NOMO-1 treated with DMSO at 0.1 percent for 48 hours (cell line): ENCODE measurements at regions not wholly inside any gene's neighbourhood (a gene's known extent, or its start where the extent isn't known, plus 50 kb on each side); places are given as distances from the start of the nearest gene placed in this dataset.

ENCODE experiments used
- DNase-seq: peaks from one replicate; lab custom pipeline; 2025; ENCODE audit not compliant: unreplicated experiment; lab: John Stamatoyannopoulos, UW

- no peak for DNase-seq
Measured at GRCh38 chr4:185892165-185892564, 80.2 kb upstream of the SORBS2 start.

- DNase-seq = no peak
Measured at GRCh38 chr4:185893500-185893899, 81.5 kb upstream of the SORBS2 start.

GRCh38 chr4:185894481-185894880 is 82.5 kb upstream of the SORBS2 start:
- no peak for DNase-seq

GRCh38 chr4:185895351-185895750 is 83.4 kb upstream of the SORBS2 start:
- no peak for DNase-seq

GRCh38 chr4:185895866-185896265 is 83.9 kb upstream of the SORBS2 start:
- DNase-seq = no peak

- peak; percentile 38 for DNase-seq
Measured at GRCh38 chr4:185896817-185897488, 85.0 kb upstream of the SORBS2 start.

GRCh38 chr4:185898413-185898812 is 86.4 kb upstream of the SORBS2 start:
- no peak for DNase-seq

- DNase-seq = no peak
Measured at GRCh38 chr4:185899833-185900232, 87.8 kb upstream of the SORBS2 start.

GRCh38 chr4:185902654-185903053 is 90.7 kb upstream of the SORBS2 start:
- no peak for DNase-seq

GRCh38 chr4:185903205-185903604 is 91.2 kb upstream of the SORBS2 start:
- DNase-seq = no peak

- DNase-seq = no peak
Measured at GRCh38 chr4:185904381-185904780, 92.4 kb upstream of the SORBS2 start.

- DNase-seq = no peak
Measured at GRCh38 chr4:185909972-185910371, 98.0 kb upstream of the SORBS2 start.

- no peak for DNase-seq
Measured at GRCh38 chr4:185911556-185912064, 99.6 kb upstream of the SORBS2 start.

GRCh38 chr4:185912779-185913178 is 100.8 kb upstream of the SORBS2 start:
- DNase-seq = peak; percentile 29

- DNase-seq = no peak
Measured at GRCh38 chr4:185914583-185915199, 102.7 kb upstream of the SORBS2 start.

- no peak for DNase-seq
Measured at GRCh38 chr4:185915271-185915670, 103.3 kb upstream of the SORBS2 start.

- no peak for DNase-seq
Measured at GRCh38 chr4:185915817-185916216, 103.8 kb upstream of the SORBS2 start.

- DNase-seq = no peak
Measured at GRCh38 chr4:185916231-185916630, 104.2 kb upstream of the SORBS2 start.

GRCh38 chr4:185916683-185917082 is 104.7 kb upstream of the SORBS2 start:
- DNase-seq = no peak

- no peak for DNase-seq
Measured at GRCh38 chr4:185919107-185919506, 107.1 kb upstream of the SORBS2 start.

- DNase-seq = no peak
Measured at GRCh38 chr4:185920171-185920570, 108.2 kb upstream of the SORBS2 start.

GRCh38 chr4:185920691-185921260 is 108.8 kb upstream of the SORBS2 start:
- DNase-seq = no peak
